ENCODE measurements at regions not wholly inside any gene's neighbourhood (a gene's known extent, or its start where the extent isn't known, plus 50 kb on each side); places are given as distances from the start of the nearest gene placed in this dataset.

DNA sequence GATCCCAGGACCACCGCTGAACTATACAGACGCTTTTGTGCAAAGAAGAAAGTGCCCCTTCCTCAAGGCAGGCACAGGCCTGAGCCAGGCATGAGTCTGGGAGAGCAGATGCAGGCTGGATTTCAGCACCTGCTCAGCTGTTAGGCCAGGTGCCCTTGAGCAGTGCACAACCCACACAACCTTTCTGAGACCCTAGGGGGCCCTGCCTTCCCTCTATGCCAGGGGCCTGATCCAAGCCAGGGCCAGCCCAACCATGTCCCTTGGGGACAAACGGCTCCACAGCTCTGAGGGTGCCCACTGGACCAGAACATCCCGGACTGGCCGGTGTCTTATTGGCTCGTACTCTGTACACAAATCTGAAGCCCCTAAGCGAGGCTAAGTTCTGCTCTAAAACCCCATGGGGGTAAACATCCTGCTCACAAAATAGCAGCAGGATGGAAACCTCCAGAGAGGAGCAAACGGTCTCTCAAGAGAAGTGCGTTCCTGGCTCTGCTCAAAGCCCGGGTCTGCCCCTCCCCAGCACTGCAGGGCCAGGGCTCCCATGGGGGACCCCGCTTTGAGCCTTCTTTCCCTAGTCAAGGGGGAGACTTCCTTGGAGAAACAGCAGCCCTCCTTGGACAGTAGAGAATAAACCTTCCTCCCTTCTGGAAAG lies 275.1 kb downstream of the NPHP4 start:
- TF ChIP-seq POLR2AphosphoS5 (IDR thresholded peaks at IDR 0.05; ENCODE audit: low read depth, low read length) (no peak), SIN3A (IDR thresholded peaks at IDR 0.05; ENCODE audit: borderline replicate concordance, insufficient read depth, low read length) (no peak), TAF1 (IDR thresholded peaks at IDR 0.05; ENCODE audit: borderline replicate concordance, insufficient read depth, low read length) (no peak), FOXP2 (optimal IDR thresholded peaks at IDR 0.05; ENCODE audit: borderline replicate concordance, extremely low read depth, extremely low read length, insufficient read depth) (no peak)
- TF ChIP-seq, protein P1, sequence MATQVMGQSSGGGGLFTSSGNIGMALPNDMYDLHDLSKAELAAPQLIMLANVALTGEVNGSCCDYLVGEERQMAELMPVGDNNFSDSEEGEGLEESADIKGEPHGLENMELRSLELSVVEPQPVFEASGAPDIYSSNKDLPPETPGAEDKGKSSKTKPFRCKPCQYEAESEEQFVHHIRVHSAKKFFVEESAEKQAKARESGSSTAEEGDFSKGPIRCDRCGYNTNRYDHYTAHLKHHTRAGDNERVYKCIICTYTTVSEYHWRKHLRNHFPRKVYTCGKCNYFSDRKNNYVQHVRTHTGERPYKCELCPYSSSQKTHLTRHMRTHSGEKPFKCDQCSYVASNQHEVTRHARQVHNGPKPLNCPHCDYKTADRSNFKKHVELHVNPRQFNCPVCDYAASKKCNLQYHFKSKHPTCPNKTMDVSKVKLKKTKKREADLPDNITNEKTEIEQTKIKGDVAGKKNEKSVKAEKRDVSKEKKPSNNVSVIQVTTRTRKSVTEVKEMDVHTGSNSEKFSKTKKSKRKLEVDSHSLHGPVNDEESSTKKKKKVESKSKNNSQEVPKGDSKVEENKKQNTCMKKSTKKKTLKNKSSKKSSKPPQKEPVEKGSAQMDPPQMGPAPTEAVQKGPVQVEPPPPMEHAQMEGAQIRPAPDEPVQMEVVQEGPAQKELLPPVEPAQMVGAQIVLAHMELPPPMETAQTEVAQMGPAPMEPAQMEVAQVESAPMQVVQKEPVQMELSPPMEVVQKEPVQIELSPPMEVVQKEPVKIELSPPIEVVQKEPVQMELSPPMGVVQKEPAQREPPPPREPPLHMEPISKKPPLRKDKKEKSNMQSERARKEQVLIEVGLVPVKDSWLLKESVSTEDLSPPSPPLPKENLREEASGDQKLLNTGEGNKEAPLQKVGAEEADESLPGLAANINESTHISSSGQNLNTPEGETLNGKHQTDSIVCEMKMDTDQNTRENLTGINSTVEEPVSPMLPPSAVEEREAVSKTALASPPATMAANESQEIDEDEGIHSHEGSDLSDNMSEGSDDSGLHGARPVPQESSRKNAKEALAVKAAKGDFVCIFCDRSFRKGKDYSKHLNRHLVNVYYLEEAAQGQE (IDR thresholded peaks at IDR 0.05; ENCODE audit: insufficient read depth in 1 of 2, low read depth in 2 of 2, low read length in 2 of 2): no peak

DNA sequence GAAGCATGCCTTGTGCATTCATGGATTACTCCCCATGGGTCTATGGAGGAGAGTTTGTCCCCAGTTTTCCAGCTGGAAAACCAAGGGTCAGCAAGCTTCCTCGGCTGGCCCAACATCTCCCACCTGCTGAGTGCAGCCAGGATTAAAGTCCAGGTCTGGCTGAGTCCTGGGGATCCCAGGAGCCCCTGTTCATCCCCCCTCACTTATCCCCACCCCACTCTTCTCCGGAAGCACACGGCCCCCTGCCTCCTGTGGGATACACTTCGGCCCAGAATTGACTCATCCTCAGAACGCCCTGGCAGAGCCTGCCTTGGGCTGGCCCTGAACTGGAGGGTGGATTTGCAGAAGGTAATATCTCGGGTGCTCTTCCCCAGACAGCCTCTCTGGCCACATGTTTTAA lies 276.1 kb downstream of the NPHP4 start:
- TF ChIP-seq SIN3A (IDR thresholded peaks at IDR 0.05; ENCODE audit: borderline replicate concordance, insufficient read depth, low read length) (no peak), FOXP2 (optimal IDR thresholded peaks at IDR 0.05; ENCODE audit: borderline replicate concordance, extremely low read depth, extremely low read length, insufficient read depth) (no peak), POLR2AphosphoS5 (IDR thresholded peaks at IDR 0.05; ENCODE audit: low read depth, low read length) (no peak), TAF1 (IDR thresholded peaks at IDR 0.05; ENCODE audit: borderline replicate concordance, insufficient read depth, low read length) (no peak)
- TF ChIP-seq, protein P1 (IDR thresholded peaks at IDR 0.05; ENCODE audit: insufficient read depth in 1 of 2, low read depth in 2 of 2, low read length in 2 of 2): no peak

DNA sequence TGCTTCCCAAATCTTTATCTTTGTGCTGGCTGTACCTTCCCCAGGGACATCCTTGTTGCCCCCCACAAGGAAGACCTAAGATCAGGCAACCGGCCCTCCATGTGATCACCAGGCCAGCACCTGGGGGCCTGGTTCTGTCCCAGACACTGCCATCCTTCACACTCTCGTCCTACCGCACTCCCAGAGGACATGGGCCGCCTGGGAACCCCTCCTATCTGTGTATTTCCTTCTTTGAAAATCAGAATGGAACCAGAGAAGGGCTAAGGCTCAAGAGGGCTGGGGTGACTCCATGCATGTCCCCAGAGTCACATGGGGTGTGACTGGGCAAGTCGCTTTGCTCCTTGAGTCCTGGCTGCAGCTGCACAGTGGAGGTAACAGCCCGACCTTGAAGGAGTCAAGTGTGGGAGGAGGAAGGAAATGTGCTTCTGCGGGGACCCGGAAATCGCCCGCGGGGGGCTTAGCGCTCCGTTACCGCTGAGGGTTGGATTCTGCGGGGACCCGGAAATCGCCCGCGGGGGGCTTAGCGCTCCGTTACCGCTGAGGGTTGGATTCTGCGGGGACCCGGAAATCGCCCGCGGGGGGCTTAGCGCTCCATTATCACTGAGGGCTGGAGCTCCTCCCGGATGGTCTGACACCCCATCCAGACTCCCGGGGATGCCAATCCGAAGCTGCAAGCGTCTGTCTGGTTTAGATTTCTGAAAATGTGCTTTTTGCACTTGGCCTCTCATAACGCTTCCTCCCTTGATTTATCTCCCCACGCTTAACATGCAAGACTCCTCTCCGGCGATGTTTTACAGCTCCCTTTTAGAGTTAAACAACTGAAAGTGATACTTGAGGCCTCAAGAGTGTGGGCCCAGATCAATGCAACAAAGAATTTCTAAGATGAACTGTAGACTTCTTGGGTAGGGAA lies 278.9 kb downstream of the NPHP4 start:
- TF ChIP-seq, protein P1 (IDR thresholded peaks at IDR 0.05; ENCODE audit: insufficient read depth in 1 of 2, low read depth in 2 of 2, low read length in 2 of 2): no peak
- no peak for TF ChIP-seq SIN3A (IDR thresholded peaks at IDR 0.05; ENCODE audit: borderline replicate concordance, insufficient read depth, low read length)
- TF ChIP-seq TAF1 (IDR thresholded peaks at IDR 0.05; ENCODE audit: borderline replicate concordance, insufficient read depth, low read length): no peak
- no peak for TF ChIP-seq FOXP2 (optimal IDR thresholded peaks at IDR 0.05; ENCODE audit: borderline replicate concordance, extremely low read depth, extremely low read length, insufficient read depth)
- TF ChIP-seq POLR2AphosphoS5 (IDR thresholded peaks at IDR 0.05; ENCODE audit: low read depth, low read length): no peak

DNA sequence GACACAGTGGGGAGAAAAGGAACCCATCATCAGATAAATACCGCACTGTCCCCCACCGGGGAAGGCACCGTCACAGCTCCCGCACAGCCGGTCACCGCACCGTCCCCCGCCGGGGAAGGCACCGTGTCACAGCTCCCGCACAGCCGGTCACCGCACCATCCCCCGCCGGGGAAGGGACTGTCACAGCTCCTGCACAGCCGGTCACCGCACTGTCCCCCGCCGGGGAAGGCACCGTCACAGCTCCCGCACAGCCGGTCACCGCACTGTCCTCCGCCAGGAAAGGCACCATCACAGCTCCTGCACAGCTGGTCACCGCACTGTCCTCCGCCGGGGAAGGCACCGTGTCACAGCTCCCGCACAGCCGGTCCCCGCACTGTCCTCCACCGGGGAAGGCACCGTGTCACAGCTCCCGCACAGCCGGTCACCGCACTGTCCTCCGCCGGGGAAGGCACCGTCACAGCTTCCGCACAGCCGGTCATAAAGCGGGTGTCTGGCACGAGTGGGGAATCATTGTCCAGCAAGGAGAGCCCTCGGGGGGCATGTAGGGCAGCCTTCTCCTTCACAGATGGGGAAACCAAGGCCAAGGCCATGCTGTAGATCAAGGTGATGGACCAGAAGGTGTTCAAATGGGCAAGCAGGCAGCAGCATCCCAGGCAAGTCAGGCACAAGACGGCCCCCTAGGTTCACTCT lies 280.1 kb downstream of the NPHP4 start:
- no peak for TF ChIP-seq POLR2AphosphoS5 (IDR thresholded peaks at IDR 0.05; ENCODE audit: low read depth, low read length)
- no peak for TF ChIP-seq TAF1 (IDR thresholded peaks at IDR 0.05; ENCODE audit: borderline replicate concordance, insufficient read depth, low read length)
- no peak for TF ChIP-seq SIN3A (IDR thresholded peaks at IDR 0.05; ENCODE audit: borderline replicate concordance, insufficient read depth, low read length)
- TF ChIP-seq, protein P1 (IDR thresholded peaks at IDR 0.05; ENCODE audit: insufficient read depth in 1 of 2, low read depth in 2 of 2, low read length in 2 of 2): no peak
- no peak for TF ChIP-seq FOXP2 (optimal IDR thresholded peaks at IDR 0.05; ENCODE audit: borderline replicate concordance, extremely low read depth, extremely low read length, insufficient read depth)

Data from PFSK-1 (cell line).